Keratinocyte (primary cell): ENCODE measurements at regions not wholly inside any gene's neighbourhood (a gene's known extent, or its start where the extent isn't known, plus 50 kb on each side); places are given as distances from the start of the nearest gene placed in this dataset.
"Not testable (repeated sequence)": the region's sequence is repeated elsewhere in the genome, so short reads cannot be mapped to it uniquely, and the experiment has no call there.

Experiments
- DNase-seq: peaks from one replicate; pipeline ENCODE4 v3.0.0-alpha.2; 2011; ENCODE audit warnings: low read depth, missing footprints, low spot score
- FAIRE-seq: peaks from 2 replicates; lab custom pipeline; 2011; peaks lifted over from hg19 to GRCh38; lab: Jason Lieb, UNC
- H2AFZ ChIP-seq: 2 replicates; pipeline ENCODE4 v1.6.0; 2012; ENCODE audit warnings: low read length, control low read depth, inconsistent platforms; ENCODE audit not compliant: control insufficient read depth
- H3K27ac ChIP-seq: 2 replicates; pipeline ENCODE4 v1.5.1; 2011; ENCODE audit warnings: low read length; ENCODE audit not compliant: control insufficient read depth, insufficient read depth
- H3K27me3 ChIP-seq: 3 replicates; pipeline ENCODE4 v1.6.0; 2011; ENCODE audit warnings: low read length; ENCODE audit not compliant: control insufficient read depth, insufficient read depth; ENCODE audit errors: extremely low read depth
- H3K36me3 ChIP-seq, 2 experiments: 2 replicates in 1 of 2; 3 replicates in 1 of 2; pipeline ENCODE4 v1.5.1; 2011; ENCODE audit warnings: low read length in 2 of 2, mild to moderate bottlenecking in 1 of 2; ENCODE audit not compliant: control insufficient read depth in 2 of 2, insufficient read depth in 2 of 2; ENCODE audit errors: extremely low read depth in 1 of 2
- H3K4me1 ChIP-seq: 3 replicates; pipeline ENCODE4 v1.5.1; 2011; ENCODE audit warnings: low read length; ENCODE audit not compliant: control insufficient read depth, insufficient read depth; ENCODE audit errors: extremely low read depth
- H3K4me2 ChIP-seq: 3 replicates; pipeline ENCODE4 v1.6.0; 2011; ENCODE audit warnings: low read depth, low read length; ENCODE audit not compliant: control insufficient read depth, insufficient read depth; ENCODE audit errors: extremely low read depth
- H3K4me3 ChIP-seq, 3 experiments: fragments of 200-600 bp in 1 of 3; sonication (generic) in 1 of 3; 2 replicates in 2 of 3; 3 replicates in 1 of 3; pipeline ENCODE4 v1.5.1; 2011 to 2016; ENCODE audit warnings: low read length in 3 of 3, mild to moderate bottlenecking in 3 of 3, control low read depth in 2 of 3, inconsistent platforms in 1 of 3, low read depth in 1 of 3, mixed read lengths in 1 of 3, mixed run types in 1 of 3, moderate library complexity in 1 of 3; ENCODE audit not compliant: control insufficient read depth in 2 of 3, insufficient read depth in 2 of 3; ENCODE audit errors: extremely low read depth in 1 of 3
- H3K79me2 ChIP-seq: 2 replicates; pipeline ENCODE4 v1.6.0; 2012; ENCODE audit warnings: low read length; ENCODE audit not compliant: control insufficient read depth, insufficient read depth
- H3K9ac ChIP-seq: 3 replicates; pipeline ENCODE4 v1.6.0; 2011; ENCODE audit warnings: low read length; ENCODE audit not compliant: control insufficient read depth, insufficient read depth; ENCODE audit errors: extremely low read depth
- H3K9me1 ChIP-seq: 3 replicates; pipeline ENCODE4 v1.6.0; 2011; ENCODE audit warnings: low read length; ENCODE audit not compliant: control insufficient read depth, insufficient read depth; ENCODE audit errors: extremely low read depth
- H3K9me3 ChIP-seq: 2 replicates; pipeline ENCODE4 v1.5.1; 2012; ENCODE audit warnings: low read depth, low read length; ENCODE audit not compliant: control insufficient read depth
- H4K20me1 ChIP-seq: 3 replicates; pipeline ENCODE4 v1.6.0; 2011; ENCODE audit warnings: low read length; ENCODE audit not compliant: control insufficient read depth, insufficient read depth; ENCODE audit errors: extremely low read depth
- EZH2 ChIP-seq: IDR thresholded peaks from one replicate; pipeline ENCODE4 v1.6.1; 2012; ENCODE audit warnings: inconsistent platforms, mild to moderate bottlenecking, low read length, moderate library complexity
- dilution Hi-C: fragments of 300-500 bp; cut with MboI; formaldehyde crosslinking; loops from one replicate; pipeline ENCODE4 v1.7.0; 2020; ENCODE audit warnings: low sequenced_read_pairs; ENCODE audit not compliant: extremely low pct_ligation_motif_present
- TF ChIP-seq, protein P1 (sequence below), 3 experiments: IDR thresholded peaks in 1 of 3; conservative IDR thresholded peaks in 1 of 3; optimal IDR thresholded peaks in 1 of 3; 2 replicates in 2 of 3; 3 replicates in 1 of 3; pipeline versions ENCODE3 to v1.5.1; 2011; ENCODE audit warnings: low read length in 3 of 3, mild to moderate bottlenecking in 3 of 3, moderate library complexity in 2 of 3, control low read depth in 1 of 3, inconsistent platforms in 1 of 3; ENCODE audit not compliant: insufficient read depth in 2 of 3; ENCODE audit errors: extremely low read depth in 1 of 3

DNA sequence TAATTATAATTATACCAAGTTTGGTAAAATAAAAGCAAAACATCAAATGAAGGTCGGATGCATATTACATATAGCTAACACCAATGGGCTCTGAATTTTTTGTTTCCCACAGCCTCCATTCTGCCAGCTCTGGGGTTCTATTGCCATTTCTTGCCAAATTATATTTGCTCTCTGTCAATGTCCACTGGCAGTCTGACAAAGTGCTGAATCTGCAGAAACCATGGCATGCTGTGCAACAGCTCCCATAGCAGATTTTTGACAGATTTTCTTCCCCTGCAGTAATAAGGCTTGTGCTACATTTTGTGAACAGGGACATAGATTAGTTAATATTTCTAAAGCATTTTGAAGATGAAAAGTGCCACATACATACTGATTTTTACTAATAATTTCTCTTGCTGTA lies 1102.1 kb downstream of the DIAPH3 start:
- Histone ChIP-seq H3K27me3 (no peaks in the 10 kb centered on the region), H3K9ac (no peak overlapping the region), H3K4me1 (no peaks in the 10 kb centered on the region), H3K4me3 (no peak overlapping the region), H3K27ac (no peak overlapping the region), H2AFZ (no peak overlapping the region), H3K36me3 (no peaks in the 10 kb centered on the region), H4K20me1 (no peaks in the 10 kb centered on the region), H3K79me2 (no peaks in the 10 kb centered on the region), H3K9me3 (no peaks in the 10 kb centered on the region), H3K4me2 (no peak overlapping the region), H3K9me1 (no peaks in the 10 kb centered on the region)
- no peak for FAIRE-seq
- no peak for TF ChIP-seq EZH2
- TF ChIP-seq, protein P1, sequence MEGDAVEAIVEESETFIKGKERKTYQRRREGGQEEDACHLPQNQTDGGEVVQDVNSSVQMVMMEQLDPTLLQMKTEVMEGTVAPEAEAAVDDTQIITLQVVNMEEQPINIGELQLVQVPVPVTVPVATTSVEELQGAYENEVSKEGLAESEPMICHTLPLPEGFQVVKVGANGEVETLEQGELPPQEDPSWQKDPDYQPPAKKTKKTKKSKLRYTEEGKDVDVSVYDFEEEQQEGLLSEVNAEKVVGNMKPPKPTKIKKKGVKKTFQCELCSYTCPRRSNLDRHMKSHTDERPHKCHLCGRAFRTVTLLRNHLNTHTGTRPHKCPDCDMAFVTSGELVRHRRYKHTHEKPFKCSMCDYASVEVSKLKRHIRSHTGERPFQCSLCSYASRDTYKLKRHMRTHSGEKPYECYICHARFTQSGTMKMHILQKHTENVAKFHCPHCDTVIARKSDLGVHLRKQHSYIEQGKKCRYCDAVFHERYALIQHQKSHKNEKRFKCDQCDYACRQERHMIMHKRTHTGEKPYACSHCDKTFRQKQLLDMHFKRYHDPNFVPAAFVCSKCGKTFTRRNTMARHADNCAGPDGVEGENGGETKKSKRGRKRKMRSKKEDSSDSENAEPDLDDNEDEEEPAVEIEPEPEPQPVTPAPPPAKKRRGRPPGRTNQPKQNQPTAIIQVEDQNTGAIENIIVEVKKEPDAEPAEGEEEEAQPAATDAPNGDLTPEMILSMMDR (optimal IDR thresholded peaks at IDR 0.05 in 1 of 3, IDR thresholded peaks at IDR 0.05 in 1 of 3, conservative IDR thresholded peaks at IDR 0.05 in 1 of 3; ENCODE audit: extremely low read depth in 1 of 3, insufficient read depth in 2 of 3, low read length in 3 of 3) = no peak
- no peak for DNase-seq
- dilution Hi-C loops = no loop called here

DNA sequence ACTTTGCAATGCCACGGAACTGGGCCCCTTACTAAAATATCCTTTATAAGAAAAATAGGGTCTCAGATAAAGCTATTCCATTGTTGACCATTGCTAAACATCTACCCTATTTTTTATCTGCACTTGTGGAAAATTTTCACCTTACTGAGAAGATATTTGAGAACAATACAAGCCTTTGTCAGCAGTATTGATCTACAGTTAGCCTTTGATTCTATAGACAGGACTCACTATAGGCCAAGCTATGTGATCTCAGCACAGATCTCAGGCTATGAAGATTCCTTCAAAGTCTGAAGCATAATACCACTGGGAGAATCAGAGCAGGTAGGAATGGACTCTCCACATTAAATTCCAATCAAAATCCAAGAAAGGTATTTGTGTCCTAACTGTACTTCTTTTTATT lies 1099.7 kb downstream of the DIAPH3 start:
- FAIRE-seq (no peak), DNase-seq (no peak)
- no peak overlapping the region for H3K4me2 ChIP-seq
- H3K9me3 ChIP-seq = no peaks in the 10 kb centered on the region
- H3K9me1 ChIP-seq = no peaks in the 10 kb centered on the region
- H3K27me3 ChIP-seq = no peaks in the 10 kb centered on the region
- no peaks in the 10 kb centered on the region for H3K36me3 ChIP-seq
- H3K9ac ChIP-seq = no peak overlapping the region
- H4K20me1 ChIP-seq = no peaks in the 10 kb centered on the region
- no peaks in the 10 kb centered on the region for H3K4me1 ChIP-seq
- H3K79me2 ChIP-seq = no peaks in the 10 kb centered on the region
- H3K4me3 ChIP-seq = no peak overlapping the region
- dilution Hi-C loops = no loop called here
- TF ChIP-seq, protein P1 (optimal IDR thresholded peaks at IDR 0.05 in 1 of 3, IDR thresholded peaks at IDR 0.05 in 1 of 3, conservative IDR thresholded peaks at IDR 0.05 in 1 of 3; ENCODE audit: extremely low read depth in 1 of 3, insufficient read depth in 2 of 3, low read length in 3 of 3) = no peak
- no peak for TF ChIP-seq EZH2
- no peak overlapping the region for H3K27ac ChIP-seq
- no peak overlapping the region for H2AFZ ChIP-seq

DNA sequence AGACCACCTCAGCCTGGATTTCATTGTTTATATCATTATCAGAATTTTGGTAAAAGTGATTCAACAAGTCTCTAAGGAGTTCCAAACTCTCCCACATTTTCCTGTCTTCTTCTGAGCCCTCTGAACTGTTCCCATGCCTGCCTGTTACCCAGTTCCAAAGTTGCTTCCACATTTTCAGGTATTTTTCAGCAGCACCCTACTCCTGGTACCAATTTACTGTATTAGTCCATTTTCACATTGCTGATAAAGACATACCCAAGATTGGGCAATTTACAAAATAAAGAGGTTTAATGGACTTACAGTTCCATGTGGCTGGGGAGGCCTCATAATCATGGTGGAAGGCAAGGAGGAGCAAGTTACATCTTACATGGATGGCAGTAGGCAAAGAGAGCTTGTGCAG lies 1087.3 kb downstream of the DIAPH3 start:
- H3K9ac ChIP-seq, FAIRE-seq, H3K9me1 ChIP-seq, H3K27me3 ChIP-seq, H3K9me3 ChIP-seq, dilution Hi-C loops, H3K36me3 ChIP-seq, H4K20me1 ChIP-seq, H3K4me2 ChIP-seq, DNase-seq, H3K27ac ChIP-seq, H3K4me1 ChIP-seq, H2AFZ ChIP-seq, H3K4me3 ChIP-seq, H3K79me2 ChIP-seq: not testable (repeated sequence)
